ENCODE measurements at regions not wholly inside any gene's neighbourhood (a gene's known extent, or its start where the extent isn't known, plus 50 kb on each side); places are given as distances from the start of the nearest gene placed in this dataset.

DNA sequence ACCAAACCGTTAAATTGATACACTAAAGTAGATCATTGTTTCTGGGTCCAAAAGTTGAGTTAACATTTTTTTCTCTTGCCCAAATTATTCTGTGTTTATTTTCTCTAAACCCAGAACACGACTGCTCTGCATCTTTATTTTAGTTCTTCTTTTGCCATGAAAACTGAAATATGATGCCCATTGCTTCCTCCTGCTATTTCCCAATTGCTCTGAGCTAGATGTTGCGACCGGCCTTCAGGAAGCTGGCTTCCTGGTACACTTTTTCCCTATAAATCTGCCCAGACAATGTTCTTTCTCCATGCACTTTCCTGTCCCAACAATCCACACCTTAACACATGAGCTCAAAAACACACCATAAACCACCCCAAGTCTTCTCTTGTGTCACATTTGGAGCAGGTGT is 501.4 kb downstream of the FBXO15 start:
- no peak for TF ChIP-seq ZC3H10 (CRISPR knock-in tag; IDR thresholded peaks at IDR 0.05)
- peak; percentile 74; the same call in 1 of the 2 replicates for TF ChIP-seq OSR1 (CRISPR knock-in tag; IDR thresholded peaks at IDR 0.05)
- no peak; the same call in 2 of the 3 replicates for ATAC-seq

DNA sequence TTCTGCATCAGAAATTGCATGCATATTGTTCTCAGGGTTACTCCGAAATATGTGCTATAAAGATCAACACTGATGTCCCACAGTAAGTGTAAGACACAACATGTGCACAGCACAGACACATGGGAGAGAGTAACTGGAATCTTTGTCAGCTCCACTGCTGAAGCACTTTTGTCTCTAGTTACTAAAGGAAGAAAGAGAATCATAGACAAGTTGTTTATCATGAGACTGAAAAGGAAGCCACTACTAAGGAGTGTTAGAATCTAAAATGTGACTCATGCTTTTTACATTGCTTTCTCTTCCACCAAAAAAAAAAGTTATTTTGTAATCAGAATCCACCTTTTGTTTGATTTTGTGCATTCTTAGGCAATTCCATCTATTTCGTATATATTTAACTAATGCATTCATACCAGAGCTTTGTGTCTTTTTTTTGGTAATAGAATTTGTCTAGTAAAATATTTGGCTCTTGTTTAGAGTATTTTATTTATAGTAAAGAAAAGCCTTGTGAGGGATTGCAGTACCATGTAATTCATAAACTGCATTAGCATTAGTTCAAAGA is 502.4 kb downstream of the FBXO15 start:
- ATAC-seq: peak; percentile 56
- TF ChIP-seq ESRRG (CRISPR knock-in tag; IDR thresholded peaks at IDR 0.05): no peak

DNA sequence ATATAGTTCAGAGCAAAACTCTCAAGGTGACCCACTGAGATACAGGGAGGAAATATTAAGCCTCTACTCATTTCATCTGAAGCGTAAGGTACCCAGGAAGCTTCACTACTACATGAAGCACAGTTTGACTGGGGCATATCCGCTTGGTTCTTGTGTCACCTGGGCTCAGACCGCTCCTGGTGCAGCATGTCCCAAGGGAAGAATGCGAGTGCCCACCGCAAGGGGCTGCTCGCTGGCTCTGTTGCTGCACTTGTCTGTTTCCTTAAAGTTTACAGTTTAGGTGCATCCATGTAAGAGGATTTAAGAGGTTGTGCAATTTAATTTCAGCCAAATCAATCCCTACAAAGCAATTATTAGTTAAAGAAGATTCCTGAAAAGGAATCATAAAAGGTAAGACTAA is 507.8 kb downstream of the FBXO15 start:
- TF ChIP-seq ZFP3 (CRISPR knock-in tag; IDR thresholded peaks at IDR 0.05) (no peak), TCF4 (CRISPR knock-in tag; IDR thresholded peaks at IDR 0.05; ENCODE audit: borderline replicate concordance) (no peak), ZNF8 (CRISPR knock-in tag; IDR thresholded peaks at IDR 0.05) (no peak), BACH2 (CRISPR knock-in tag; IDR thresholded peaks at IDR 0.05; ENCODE audit: borderline replicate concordance) (no peak), TOX (CRISPR knock-in tag; IDR thresholded peaks at IDR 0.05; ENCODE audit: borderline replicate concordance) (no peak), ZFP30 (CRISPR knock-in tag; IDR thresholded peaks at IDR 0.05) (no peak)
- TF ChIP-seq, protein P1, sequence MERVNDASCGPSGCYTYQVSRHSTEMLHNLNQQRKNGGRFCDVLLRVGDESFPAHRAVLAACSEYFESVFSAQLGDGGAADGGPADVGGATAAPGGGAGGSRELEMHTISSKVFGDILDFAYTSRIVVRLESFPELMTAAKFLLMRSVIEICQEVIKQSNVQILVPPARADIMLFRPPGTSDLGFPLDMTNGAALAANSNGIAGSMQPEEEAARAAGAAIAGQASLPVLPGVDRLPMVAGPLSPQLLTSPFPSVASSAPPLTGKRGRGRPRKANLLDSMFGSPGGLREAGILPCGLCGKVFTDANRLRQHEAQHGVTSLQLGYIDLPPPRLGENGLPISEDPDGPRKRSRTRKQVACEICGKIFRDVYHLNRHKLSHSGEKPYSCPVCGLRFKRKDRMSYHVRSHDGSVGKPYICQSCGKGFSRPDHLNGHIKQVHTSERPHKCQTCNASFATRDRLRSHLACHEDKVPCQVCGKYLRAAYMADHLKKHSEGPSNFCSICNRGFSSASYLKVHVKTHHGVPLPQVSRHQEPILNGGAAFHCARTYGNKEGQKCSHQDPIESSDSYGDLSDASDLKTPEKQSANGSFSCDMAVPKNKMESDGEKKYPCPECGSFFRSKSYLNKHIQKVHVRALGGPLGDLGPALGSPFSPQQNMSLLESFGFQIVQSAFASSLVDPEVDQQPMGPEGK (CRISPR knock-in tag; IDR thresholded peaks at IDR 0.05; ENCODE audit: borderline replicate concordance): no peak
- TF ChIP-seq, protein P2, sequence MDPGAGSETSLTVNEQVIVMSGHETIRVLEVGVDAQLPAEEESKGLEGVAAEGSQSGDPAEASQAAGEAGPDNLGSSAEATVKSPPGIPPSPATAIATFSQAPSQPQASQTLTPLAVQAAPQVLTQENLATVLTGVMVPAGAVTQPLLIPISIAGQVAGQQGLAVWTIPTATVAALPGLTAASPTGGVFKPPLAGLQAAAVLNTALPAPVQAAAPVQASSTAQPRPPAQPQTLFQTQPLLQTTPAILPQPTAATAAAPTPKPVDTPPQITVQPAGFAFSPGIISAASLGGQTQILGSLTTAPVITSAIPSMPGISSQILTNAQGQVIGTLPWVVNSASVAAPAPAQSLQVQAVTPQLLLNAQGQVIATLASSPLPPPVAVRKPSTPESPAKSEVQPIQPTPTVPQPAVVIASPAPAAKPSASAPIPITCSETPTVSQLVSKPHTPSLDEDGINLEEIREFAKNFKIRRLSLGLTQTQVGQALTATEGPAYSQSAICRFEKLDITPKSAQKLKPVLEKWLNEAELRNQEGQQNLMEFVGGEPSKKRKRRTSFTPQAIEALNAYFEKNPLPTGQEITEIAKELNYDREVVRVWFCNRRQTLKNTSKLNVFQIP (CRISPR knock-in tag; IDR thresholded peaks at IDR 0.05; ENCODE audit: borderline replicate concordance, low read depth): no peak
- TF ChIP-seq, protein P3, sequence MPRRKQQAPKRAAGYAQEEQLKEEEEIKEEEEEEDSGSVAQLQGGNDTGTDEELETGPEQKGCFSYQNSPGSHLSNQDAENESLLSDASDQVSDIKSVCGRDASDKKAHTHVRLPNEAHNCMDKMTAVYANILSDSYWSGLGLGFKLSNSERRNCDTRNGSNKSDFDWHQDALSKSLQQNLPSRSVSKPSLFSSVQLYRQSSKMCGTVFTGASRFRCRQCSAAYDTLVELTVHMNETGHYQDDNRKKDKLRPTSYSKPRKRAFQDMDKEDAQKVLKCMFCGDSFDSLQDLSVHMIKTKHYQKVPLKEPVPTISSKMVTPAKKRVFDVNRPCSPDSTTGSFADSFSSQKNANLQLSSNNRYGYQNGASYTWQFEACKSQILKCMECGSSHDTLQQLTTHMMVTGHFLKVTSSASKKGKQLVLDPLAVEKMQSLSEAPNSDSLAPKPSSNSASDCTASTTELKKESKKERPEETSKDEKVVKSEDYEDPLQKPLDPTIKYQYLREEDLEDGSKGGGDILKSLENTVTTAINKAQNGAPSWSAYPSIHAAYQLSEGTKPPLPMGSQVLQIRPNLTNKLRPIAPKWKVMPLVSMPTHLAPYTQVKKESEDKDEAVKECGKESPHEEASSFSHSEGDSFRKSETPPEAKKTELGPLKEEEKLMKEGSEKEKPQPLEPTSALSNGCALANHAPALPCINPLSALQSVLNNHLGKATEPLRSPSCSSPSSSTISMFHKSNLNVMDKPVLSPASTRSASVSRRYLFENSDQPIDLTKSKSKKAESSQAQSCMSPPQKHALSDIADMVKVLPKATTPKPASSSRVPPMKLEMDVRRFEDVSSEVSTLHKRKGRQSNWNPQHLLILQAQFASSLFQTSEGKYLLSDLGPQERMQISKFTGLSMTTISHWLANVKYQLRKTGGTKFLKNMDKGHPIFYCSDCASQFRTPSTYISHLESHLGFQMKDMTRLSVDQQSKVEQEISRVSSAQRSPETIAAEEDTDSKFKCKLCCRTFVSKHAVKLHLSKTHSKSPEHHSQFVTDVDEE (CRISPR knock-in tag; IDR thresholded peaks at IDR 0.05): no peak
- peak; percentile 69 for ATAC-seq

DNA sequence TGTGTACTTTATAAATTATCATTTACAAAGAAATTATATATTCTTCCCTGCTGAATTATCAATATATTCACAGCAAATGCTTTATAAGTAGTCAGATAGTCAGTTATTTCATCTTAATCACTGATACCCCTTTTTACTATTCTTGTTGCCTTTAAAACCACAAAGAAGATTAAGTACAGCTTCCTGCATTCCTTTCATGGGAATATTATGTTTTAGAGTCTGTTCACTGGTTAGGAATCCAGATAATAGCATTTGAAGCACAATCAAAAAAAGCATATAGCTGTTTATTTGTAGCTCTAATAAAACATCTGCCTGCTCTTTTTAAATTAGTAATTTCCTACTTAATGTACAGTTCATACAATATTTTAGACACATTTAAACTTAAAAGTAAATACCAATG is 508.9 kb downstream of the FBXO15 start:
- ATAC-seq: peak; percentile 85
- TF ChIP-seq SNAI2 (CRISPR knock-in tag; IDR thresholded peaks at IDR 0.05) (no peak), TCF4 (CRISPR knock-in tag; IDR thresholded peaks at IDR 0.05; ENCODE audit: borderline replicate concordance) (no peak), ZNF8 (CRISPR knock-in tag; IDR thresholded peaks at IDR 0.05) (no peak), ARNTL (CRISPR knock-in tag; IDR thresholded peaks at IDR 0.05; ENCODE audit: borderline replicate concordance, low read depth) (no peak), ZNF565 (CRISPR knock-in tag; conservative IDR thresholded peaks at IDR 0.05; ENCODE audit: low read depth) (no peak), ISL1 (CRISPR knock-in tag; IDR thresholded peaks at IDR 0.05) (no peak), ZFP30 (CRISPR knock-in tag; IDR thresholded peaks at IDR 0.05) (no peak), RARB (CRISPR knock-in tag; IDR thresholded peaks at IDR 0.05) (no peak)
- TF ChIP-seq, protein P2 (CRISPR knock-in tag; IDR thresholded peaks at IDR 0.05; ENCODE audit: borderline replicate concordance, low read depth): no peak
- TF ChIP-seq, protein P4, sequence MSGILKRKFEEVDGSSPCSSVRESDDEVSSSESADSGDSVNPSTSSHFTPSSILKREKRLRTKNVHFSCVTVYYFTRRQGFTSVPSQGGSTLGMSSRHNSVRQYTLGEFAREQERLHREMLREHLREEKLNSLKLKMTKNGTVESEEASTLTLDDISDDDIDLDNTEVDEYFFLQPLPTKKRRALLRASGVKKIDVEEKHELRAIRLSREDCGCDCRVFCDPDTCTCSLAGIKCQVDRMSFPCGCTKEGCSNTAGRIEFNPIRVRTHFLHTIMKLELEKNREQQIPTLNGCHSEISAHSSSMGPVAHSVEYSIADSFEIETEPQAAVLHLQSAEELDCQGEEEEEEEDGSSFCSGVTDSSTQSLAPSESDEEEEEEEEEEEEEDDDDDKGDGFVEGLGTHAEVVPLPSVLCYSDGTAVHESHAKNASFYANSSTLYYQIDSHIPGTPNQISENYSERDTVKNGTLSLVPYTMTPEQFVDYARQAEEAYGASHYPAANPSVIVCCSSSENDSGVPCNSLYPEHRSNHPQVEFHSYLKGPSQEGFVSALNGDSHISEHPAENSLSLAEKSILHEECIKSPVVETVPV (CRISPR knock-in tag; IDR thresholded peaks at IDR 0.05): no peak
